GM21515 (cell line): ENCODE measurements at regions not wholly inside any gene's neighbourhood (a gene's known extent, or its start where the extent isn't known, plus 50 kb on each side); places are given as distances from the start of the nearest gene placed in this dataset.
"Not testable (repeated sequence)": the region's sequence is repeated elsewhere in the genome, so short reads cannot be mapped to it uniquely, and the experiment has no call there.

Source experiments
- ATAC-seq: cut with Tn5 transposase; IDR thresholded peaks from one replicate; pipeline ENCODE4 v1.9.1; 2021; ENCODE audit not compliant: unreplicated experiment

- no peak for ATAC-seq
These were observed 1609.7 kb upstream of the CDH9 start for GRCh38 chr5:28648108-28648507.

- no peak for ATAC-seq
These were observed 1594.2 kb upstream of the CDH9 start for GRCh38 chr5:28632607-28633006.

GRCh38 chr5:28603869-28604268 lies 1565.5 kb upstream of the CDH9 start:
- ATAC-seq = no peak

- ATAC-seq = no peak
These were observed 1564.0 kb upstream of the CDH9 start for GRCh38 chr5:28602429-28602828.

GRCh38 chr5:28596707-28597106 lies 1558.3 kb upstream of the CDH9 start:
- not testable (repeated sequence) for ATAC-seq

- no peak for ATAC-seq
These were observed 1542.2 kb upstream of the CDH9 start for GRCh38 chr5:28580616-28581015.

- no peak for ATAC-seq
These were observed 1537.6 kb upstream of the CDH9 start for GRCh38 chr5:28576022-28576421.

GRCh38 chr5:28575368-28575767 lies 1537.0 kb upstream of the CDH9 start:
- ATAC-seq = no peak

- ATAC-seq = no peak
These were observed 1536.2 kb upstream of the CDH9 start for GRCh38 chr5:28574606-28575005.

- no peak for ATAC-seq
These were observed 1528.7 kb upstream of the CDH9 start for GRCh38 chr5:28567048-28567447.

- no peak for ATAC-seq
These were observed 1523.1 kb upstream of the CDH9 start for GRCh38 chr5:28561522-28561921.

- no peak for ATAC-seq
These were observed 1519.8 kb upstream of the CDH9 start for GRCh38 chr5:28558196-28558595.

- no peak for ATAC-seq
These were observed 1518.7 kb upstream of the CDH9 start for GRCh38 chr5:28557114-28557513.

GRCh38 chr5:28549588-28549987 lies 1511.2 kb upstream of the CDH9 start:
- no peak for ATAC-seq

- ATAC-seq = no peak
These were observed 1510.5 kb upstream of the CDH9 start for GRCh38 chr5:28548856-28549255.

GRCh38 chr5:28544501-28544900 lies 1506.1 kb upstream of the CDH9 start:
- ATAC-seq = no peak

- no peak for ATAC-seq
These were observed 1505.2 kb upstream of the CDH9 start for GRCh38 chr5:28543473-28544098.

GRCh38 chr5:28542987-28543386 lies 1504.6 kb upstream of the CDH9 start:
- ATAC-seq = no peak

GRCh38 chr5:28523888-28524635 lies 1485.7 kb upstream of the CDH9 start:
- ATAC-seq = no peak

- no peak for ATAC-seq
These were observed 1485.0 kb upstream of the CDH9 start for GRCh38 chr5:28523416-28523815.

GRCh38 chr5:28517691-28518090 lies 1479.3 kb upstream of the CDH9 start:
- no peak for ATAC-seq

GRCh38 chr5:28516722-28517121 lies 1478.3 kb upstream of the CDH9 start:
- no peak for ATAC-seq

GRCh38 chr5:28512648-28513047 lies 1474.3 kb upstream of the CDH9 start:
- ATAC-seq = no peak
